ENCODE measurements at regions not wholly inside any gene's neighbourhood (a gene's known extent, or its start where the extent isn't known, plus 50 kb on each side); places are given as distances from the start of the nearest gene placed in this dataset.
"Not testable (repeated sequence)": the region's sequence is repeated elsewhere in the genome, so short reads cannot be mapped to it uniquely, and the experiment has no call there.

GRCh38 chr4:148633720-148634119 lies 191.5 kb upstream of the NR3C2 start:
- DNase-seq: no peak

- no peak for DNase-seq
These were observed 190.3 kb upstream of the NR3C2 start for GRCh38 chr4:148632476-148632875.

GRCh38 chr4:148630051-148630450 lies 187.8 kb upstream of the NR3C2 start:
- no peak for DNase-seq

- DNase-seq: no peak
These were observed 176.6 kb upstream of the NR3C2 start for GRCh38 chr4:148618856-148619255.

GRCh38 chr4:148608968-148609367 lies 166.8 kb upstream of the NR3C2 start:
- DNase-seq: no peak

GRCh38 chr4:148598418-148599207 lies 156.4 kb upstream of the NR3C2 start:
- DNase-seq: not testable (repeated sequence)

- no peak for DNase-seq
These were observed 147.0 kb upstream of the NR3C2 start for GRCh38 chr4:148589182-148589581.

GRCh38 chr4:148575577-148575976 lies 133.4 kb upstream of the NR3C2 start:
- DNase-seq: no peak

GRCh38 chr4:148574911-148575310 lies 132.7 kb upstream of the NR3C2 start:
- no peak for DNase-seq

GRCh38 chr4:148574502-148574901 lies 132.3 kb upstream of the NR3C2 start:
- DNase-seq: no peak

- DNase-seq: no peak
These were observed 131.9 kb upstream of the NR3C2 start for GRCh38 chr4:148574066-148574465.

GRCh38 chr4:148573296-148573695 lies 131.1 kb upstream of the NR3C2 start:
- DNase-seq: no peak

- no peak for DNase-seq
These were observed 123.6 kb upstream of the NR3C2 start for GRCh38 chr4:148565801-148566200.

- DNase-seq: no peak
These were observed 121.5 kb upstream of the NR3C2 start for GRCh38 chr4:148563684-148564083.

GRCh38 chr4:148561467-148561866 lies 119.3 kb upstream of the NR3C2 start:
- DNase-seq: no peak

- no peak for DNase-seq
These were observed 115.6 kb upstream of the NR3C2 start for GRCh38 chr4:148557793-148558192.

GRCh38 chr4:148550788-148551187 lies 108.6 kb upstream of the NR3C2 start:
- DNase-seq: no peak

GRCh38 chr4:148542922-148543623 lies 100.9 kb upstream of the NR3C2 start:
- DNase-seq: no peak

GRCh38 chr4:148540622-148541326 lies 98.6 kb upstream of the NR3C2 start:
- no peak for DNase-seq

GRCh38 chr4:148539387-148539786 lies 97.2 kb upstream of the NR3C2 start:
- no peak for DNase-seq

- not testable (repeated sequence) for DNase-seq
These were observed 91.6 kb upstream of the NR3C2 start for GRCh38 chr4:148533851-148534250.

GRCh38 chr4:148530114-148530513 lies 87.9 kb upstream of the NR3C2 start:
- no peak for DNase-seq

- no peak for DNase-seq
These were observed 85.4 kb upstream of the NR3C2 start for GRCh38 chr4:148527571-148527970.

- DNase-seq: no peak
These were observed 80.8 kb upstream of the NR3C2 start for GRCh38 chr4:148522995-148523394.

All from suppressor macrophage treated with lipopolysaccharide for 4 hours (primary cell).